ENCODE measurements at regions not wholly inside any gene's neighbourhood (a gene's known extent, or its start where the extent isn't known, plus 50 kb on each side); places are given as distances from the start of the nearest gene placed in this dataset.

DNA sequence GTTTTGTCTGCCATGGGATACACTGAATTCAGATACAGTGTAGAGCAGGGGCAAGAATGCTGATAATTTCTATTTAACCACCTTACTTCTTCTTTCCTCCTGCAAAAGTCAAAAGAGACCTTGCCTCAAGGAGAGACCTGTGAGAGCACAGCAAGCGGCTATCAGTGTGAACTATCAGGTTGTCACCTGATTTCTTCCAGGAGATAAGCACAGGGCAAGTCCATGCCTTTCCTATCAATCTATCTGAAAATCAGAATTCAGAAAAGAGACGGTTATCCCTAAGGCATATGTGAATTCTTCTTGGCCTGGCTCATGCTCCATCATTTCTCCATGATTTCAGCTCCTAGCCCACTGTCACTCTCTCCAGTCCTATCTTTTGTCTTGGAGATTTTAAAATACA, 128.9 kb upstream of the CCND2 start:
- TF ChIP-seq CTCF (IDR thresholded peaks at IDR 0.05) = no peak
- H3K27ac ChIP-seq = no peak overlapping the region
- no peaks in the 10 kb centered on the region for H3K79me2 ChIP-seq
- H3K36me3 ChIP-seq (ENCODE audit: control insufficient read depth, insufficient read depth, low read length) = no peaks in the 10 kb centered on the region
- H3K4me2 ChIP-seq (ENCODE audit: low read length) = no peak overlapping the region
- no peak overlapping the region for H2AFZ ChIP-seq
- no peaks in the 10 kb centered on the region for H3K9me3 ChIP-seq (ENCODE audit: control insufficient read depth, low read length)
- no peaks in the 10 kb centered on the region for H3K4me1 ChIP-seq
- H3K9ac ChIP-seq = no peak overlapping the region
- no peak overlapping the region for H3K4me3 ChIP-seq (ENCODE audit: low read depth, low read length)
- no peaks in the 10 kb centered on the region for H3K27me3 ChIP-seq (ENCODE audit: control insufficient read depth, insufficient read depth, low read length)

GRCh38 chr12:4143896-4144295, 129.7 kb upstream of the CCND2 start:
- Histone ChIP-seq H3K4me1 (no peaks in the 10 kb centered on the region), H3K9me3 (ENCODE audit: control insufficient read depth, low read length) (no peaks in the 10 kb centered on the region), H3K36me3 (ENCODE audit: control insufficient read depth, insufficient read depth, low read length) (no peaks in the 10 kb centered on the region), H3K4me3 (ENCODE audit: low read depth, low read length) (no peak overlapping the region), H3K9ac (no peak overlapping the region), H3K79me2 (no peaks in the 10 kb centered on the region), H3K27me3 (ENCODE audit: control insufficient read depth, insufficient read depth, low read length) (no peaks in the 10 kb centered on the region), H3K27ac (no peak overlapping the region), H2AFZ (no peak overlapping the region), H3K4me2 (ENCODE audit: low read length) (no peak overlapping the region)
- TF ChIP-seq CTCF (IDR thresholded peaks at IDR 0.05) = no peak

- no peaks in the 10 kb centered on the region for H3K9me3 ChIP-seq (ENCODE audit: control insufficient read depth, low read length)
- no peaks in the 10 kb centered on the region for H3K27me3 ChIP-seq (ENCODE audit: control insufficient read depth, insufficient read depth, low read length)
- H3K27ac ChIP-seq = no peak overlapping the region
- H3K36me3 ChIP-seq (ENCODE audit: control insufficient read depth, insufficient read depth, low read length) = no peaks in the 10 kb centered on the region
- no peak for TF ChIP-seq CTCF (IDR thresholded peaks at IDR 0.05)
- no peak overlapping the region for H3K9ac ChIP-seq
- H3K79me2 ChIP-seq = no peaks in the 10 kb centered on the region
- H3K4me1 ChIP-seq = no peaks in the 10 kb centered on the region
- no peak overlapping the region for H3K4me2 ChIP-seq (ENCODE audit: low read length)
- no peak overlapping the region for H2AFZ ChIP-seq
- no peak overlapping the region for H3K4me3 ChIP-seq (ENCODE audit: low read depth, low read length)
Observed at GRCh38 chr12:4141348-4142270, 132.0 kb upstream of the CCND2 start.

- Histone ChIP-seq H3K9me3 (ENCODE audit: control insufficient read depth, low read length) (no peaks in the 10 kb centered on the region), H3K27me3 (ENCODE audit: control insufficient read depth, insufficient read depth, low read length) (no peaks in the 10 kb centered on the region), H3K36me3 (ENCODE audit: control insufficient read depth, insufficient read depth, low read length) (no peaks in the 10 kb centered on the region), H3K79me2 (no peaks in the 10 kb centered on the region), H3K4me3 (ENCODE audit: low read depth, low read length) (no peak overlapping the region), H3K4me1 (no peaks in the 10 kb centered on the region), H2AFZ (no peak overlapping the region), H3K4me2 (ENCODE audit: low read length) (no peak overlapping the region), H3K9ac (no peak overlapping the region), H3K27ac (no peak overlapping the region)
- no peak for TF ChIP-seq CTCF (IDR thresholded peaks at IDR 0.05)
Observed at GRCh38 chr12:4140581-4141301, 132.8 kb upstream of the CCND2 start.

Data from parathyroid adenoma (tissue), 2 donors.